ENCODE measurements at regions not wholly inside any gene's neighbourhood (a gene's known extent, or its start where the extent isn't known, plus 50 kb on each side); places are given as distances from the start of the nearest gene placed in this dataset.

- CTCF ChIA-PET = no interaction called here
- POLR2A ChIA-PET (ENCODE audit: unreplicated experiment) = no interaction called here
- H3K4me1 ChIP-seq (ENCODE audit: insufficient read depth, low read length) = no peaks in the 10 kb centered on the region
These were observed 90.6 kb downstream of the RSL24D1 start for GRCh38 chr15:55106155-55106554.

GRCh38 chr15:55094136-55094535 lies 102.6 kb downstream of the RSL24D1 start:
- ChIA-PET POLR2A (ENCODE audit: unreplicated experiment) (no interaction called here), CTCF (no interaction called here)
- H3K4me3 ChIP-seq (ENCODE audit: low read length) = no peak overlapping the region
- no peak overlapping the region for H3K4me2 ChIP-seq (ENCODE audit: low read length)
- no peak for TF ChIP-seq EZH2phosphoT487 (IDR thresholded peaks at IDR 0.05; ENCODE audit: borderline replicate concordance, low read length)
- no peak for TF ChIP-seq CTCF (conservative IDR thresholded peaks at IDR 0.05; ENCODE audit: low read depth, low read length)
- TF ChIP-seq EZH2 (IDR thresholded peaks at IDR 0.05; ENCODE audit: low read length, unreplicated experiment) = no peak
- DNase-seq (no peak), ATAC-seq (no peak)
- H2AFZ ChIP-seq (ENCODE audit: low read length) = no peak overlapping the region
- H3K9me3 ChIP-seq (ENCODE audit: low read length) = no peaks in the 10 kb centered on the region
- intact Hi-C loops (cut with micrococcal nuclease) = no loop called here
- H3F3A ChIP-seq (ENCODE audit: low read length, unreplicated experiment) = no peaks in the 10 kb centered on the region
- H3K27ac ChIP-seq (ENCODE audit: low read length) = no peak overlapping the region
- H3K9me2 ChIP-seq (replicated peaks; ENCODE audit: low read length) = no peaks in the 10 kb centered on the region
- BruUV-seq (replicated peaks) = no TSS peak
- no peaks in the 10 kb centered on the region for H3K79me2 ChIP-seq (ENCODE audit: low read length)
- H3K27me3 ChIP-seq (ENCODE audit: low read length) = peaks cover 37% of the 10 kb centered on the region
- H3K9ac ChIP-seq (ENCODE audit: low read length) = no peak overlapping the region
- H4K20me1 ChIP-seq (ENCODE audit: low read length) = no peaks in the 10 kb centered on the region
- H3K36me3 ChIP-seq (ENCODE audit: low read depth, low read length) = no peaks in the 10 kb centered on the region
- H3K4me1 ChIP-seq (ENCODE audit: insufficient read depth, low read length) = no peaks in the 10 kb centered on the region

More at GRCh38 chr15:55106155-55106554, 90.6 kb downstream of the RSL24D1 start:
- no peaks in the 10 kb centered on the region for H4K20me1 ChIP-seq (ENCODE audit: low read length)
- no peaks in the 10 kb centered on the region for H3K79me2 ChIP-seq (ENCODE audit: low read length)
- no peaks in the 10 kb centered on the region for H3K36me3 ChIP-seq (ENCODE audit: low read depth, low read length)
- no peak overlapping the region for H3K9ac ChIP-seq (ENCODE audit: low read length)
- intact Hi-C loops (cut with micrococcal nuclease) = no loop called here
- BruUV-seq (replicated peaks) = no TSS peak
- no peak overlapping the region for H2AFZ ChIP-seq (ENCODE audit: low read length)
- no peaks in the 10 kb centered on the region for H3K9me3 ChIP-seq (ENCODE audit: low read length)
- TF ChIP-seq EZH2phosphoT487 (IDR thresholded peaks at IDR 0.05; ENCODE audit: borderline replicate concordance, low read length) = no peak
- no peak for TF ChIP-seq EZH2 (IDR thresholded peaks at IDR 0.05; ENCODE audit: low read length, unreplicated experiment)
- no peak for TF ChIP-seq CTCF (conservative IDR thresholded peaks at IDR 0.05; ENCODE audit: low read depth, low read length)
- no peak overlapping the region for H3K27ac ChIP-seq (ENCODE audit: low read length)
- peaks cover 5% of the 10 kb centered on the region; the same call in 1 of the 2 replicates for H3K27me3 ChIP-seq (ENCODE audit: low read length)
- no peaks in the 10 kb centered on the region for H3K9me2 ChIP-seq (replicated peaks; ENCODE audit: low read length)
- H3K4me2 ChIP-seq (ENCODE audit: low read length) = no peak overlapping the region
- no peak for DNase-seq
- no peaks in the 10 kb centered on the region for H3F3A ChIP-seq (ENCODE audit: low read length, unreplicated experiment)
- H3K4me3 ChIP-seq (ENCODE audit: low read length) = no peak overlapping the region
- ATAC-seq = no peak

DNA sequence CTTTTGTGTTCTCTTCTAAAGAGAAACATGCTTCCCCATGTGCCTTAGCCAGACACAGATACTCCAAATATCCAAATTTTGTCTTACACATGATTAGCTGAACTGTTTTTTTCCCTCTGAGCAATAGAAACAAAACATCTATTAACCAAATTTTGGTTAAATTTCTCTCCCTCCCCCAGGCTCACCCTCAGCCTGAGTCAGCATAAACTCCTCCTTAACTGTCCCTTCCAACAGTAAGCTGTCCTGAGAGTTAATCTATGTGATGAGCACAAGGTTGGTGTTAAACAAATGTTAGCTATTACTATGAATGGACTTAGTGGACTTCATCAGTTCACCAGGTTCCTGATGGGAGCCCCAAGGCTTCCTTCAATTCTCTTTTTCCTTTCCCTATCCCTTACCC lies 108.5 kb downstream of the RSL24D1 start:
- ATAC-seq (no peak), DNase-seq (no peak)
- Histone ChIP-seq H3K4me1 (ENCODE audit: insufficient read depth, low read length) (no peaks in the 10 kb centered on the region), H2AFZ (ENCODE audit: low read length) (no peak overlapping the region), H3K9me3 (ENCODE audit: low read length) (no peaks in the 10 kb centered on the region), H3K4me3 (ENCODE audit: low read length) (no peak overlapping the region), H3K27ac (ENCODE audit: low read length) (no peak overlapping the region), H3K79me2 (ENCODE audit: low read length) (no peaks in the 10 kb centered on the region), H4K20me1 (ENCODE audit: low read length) (no peaks in the 10 kb centered on the region), H3K9ac (ENCODE audit: low read length) (no peak overlapping the region), H3F3A (ENCODE audit: low read length, unreplicated experiment) (no peaks in the 10 kb centered on the region), H3K27me3 (ENCODE audit: low read length) (peaks cover 33% of the 10 kb centered on the region), H3K4me2 (ENCODE audit: low read length) (no peak overlapping the region), H3K36me3 (ENCODE audit: low read depth, low read length) (no peaks in the 10 kb centered on the region), H3K9me2 (replicated peaks; ENCODE audit: low read length) (no peaks in the 10 kb centered on the region)
- BruUV-seq (replicated peaks) = no TSS peak
- POLR2A ChIA-PET (ENCODE audit: unreplicated experiment) = no interaction called here
- TF ChIP-seq CTCF (conservative IDR thresholded peaks at IDR 0.05; ENCODE audit: low read depth, low read length) = no peak
- TF ChIP-seq EZH2phosphoT487 (IDR thresholded peaks at IDR 0.05; ENCODE audit: borderline replicate concordance, low read length) = no peak
- TF ChIP-seq EZH2 (IDR thresholded peaks at IDR 0.05; ENCODE audit: low read length, unreplicated experiment) = no peak
- CTCF ChIA-PET = no interaction called here
- intact Hi-C loops (cut with micrococcal nuclease) = no loop called here
